ENCODE measurements at regions not wholly inside any gene's neighbourhood (a gene's known extent, or its start where the extent isn't known, plus 50 kb on each side); places are given as distances from the start of the nearest gene placed in this dataset.
"Not testable (repeated sequence)": the region's sequence is repeated elsewhere in the genome, so short reads cannot be mapped to it uniquely, and the experiment has no call there.

- Histone ChIP-seq H3K9ac (ENCODE audit: low read depth in 2 of 2, low read length in 2 of 2) (no peak overlapping the region), H3K4me3 (no peak overlapping the region), H3K36me3 (no peaks in the 10 kb centered on the region), H3K27ac (no peak overlapping the region), H3K4me1 (no peaks in the 10 kb centered on the region), H3K27me3 (no peaks in the 10 kb centered on the region), H3K9me3 (no peaks in the 10 kb centered on the region)
- intact Hi-C loops (cut with DNase I) = no loop called here
- no peak for DNase-seq
- no peak for TF ChIP-seq CTCF (IDR thresholded peaks at IDR 0.05)
These were observed 133.3 kb downstream of the FAM174A start for GRCh38 chr5:100668511-100668910.

- no peak overlapping the region for H3K9ac ChIP-seq (ENCODE audit: low read depth in 2 of 2, low read length in 2 of 2)
- H3K27ac ChIP-seq = no peak overlapping the region
- intact Hi-C loops (cut with DNase I) = no loop called here
- H3K36me3 ChIP-seq = no peaks in the 10 kb centered on the region
- no peak for DNase-seq
- no peaks in the 10 kb centered on the region for H3K9me3 ChIP-seq
- no peaks in the 10 kb centered on the region for H3K4me1 ChIP-seq
- TF ChIP-seq CTCF (IDR thresholded peaks at IDR 0.05) = no peak
- H3K4me3 ChIP-seq = no peak overlapping the region
- H3K27me3 ChIP-seq = no peaks in the 10 kb centered on the region
These were observed 141.8 kb downstream of the FAM174A start for GRCh38 chr5:100676817-100677631.

GRCh38 chr5:100682625-100683024, 147.5 kb downstream of the FAM174A start:
- H3K4me3 ChIP-seq = no peak overlapping the region
- no peaks in the 10 kb centered on the region for H3K9me3 ChIP-seq
- no peaks in the 10 kb centered on the region for H3K27me3 ChIP-seq
- H3K9ac ChIP-seq (ENCODE audit: low read depth in 2 of 2, low read length in 2 of 2) = no peak overlapping the region
- no peak for DNase-seq
- H3K36me3 ChIP-seq = no peaks in the 10 kb centered on the region
- no peak overlapping the region for H3K27ac ChIP-seq
- H3K4me1 ChIP-seq = no peaks in the 10 kb centered on the region
- intact Hi-C loops (cut with DNase I) = no loop called here
- no peak for TF ChIP-seq CTCF (IDR thresholded peaks at IDR 0.05)

- intact Hi-C loops (cut with DNase I) = no loop called here
- no peak for DNase-seq
These were observed 148.7 kb downstream of the FAM174A start for GRCh38 chr5:100683881-100684280.

GRCh38 chr5:100685122-100685521, 149.9 kb downstream of the FAM174A start:
- H3K4me3 ChIP-seq; H3K36me3 ChIP-seq; intact Hi-C loops (cut with DNase I); H3K9ac ChIP-seq (ENCODE audit: low read depth in 2 of 2, low read length in 2 of 2); H3K27me3 ChIP-seq; H3K4me1 ChIP-seq; DNase-seq; H3K9me3 ChIP-seq; H3K27ac ChIP-seq: not testable (repeated sequence)

More at GRCh38 chr5:100683881-100684280, 148.7 kb downstream of the FAM174A start:
- Histone ChIP-seq H3K27ac (no peak overlapping the region), H3K4me1 (no peaks in the 10 kb centered on the region), H3K9me3 (no peaks in the 10 kb centered on the region), H3K36me3 (no peaks in the 10 kb centered on the region), H3K27me3 (no peaks in the 10 kb centered on the region), H3K4me3 (no peak overlapping the region), H3K9ac (ENCODE audit: low read depth in 2 of 2, low read length in 2 of 2) (no peak overlapping the region)
- no peak for TF ChIP-seq CTCF (IDR thresholded peaks at IDR 0.05)

- DNase-seq = not testable (repeated sequence)
These were observed 153.7 kb downstream of the FAM174A start for GRCh38 chr5:100688834-100689233.

More at GRCh38 chr5:100688834-100689233, 153.7 kb downstream of the FAM174A start:
- H3K27ac ChIP-seq; H3K4me1 ChIP-seq; H3K9ac ChIP-seq (ENCODE audit: low read depth in 2 of 2, low read length in 2 of 2); H3K27me3 ChIP-seq; H3K4me3 ChIP-seq; intact Hi-C loops (cut with DNase I); H3K9me3 ChIP-seq; H3K36me3 ChIP-seq: not testable (repeated sequence)

Measured in colonic mucosa (tissue), 4 donors.